ENCODE measurements at regions not wholly inside any gene's neighbourhood (a gene's known extent, or its start where the extent isn't known, plus 50 kb on each side); places are given as distances from the start of the nearest gene placed in this dataset.

GRCh38 chr5:125203912-125204311 is 457.5 kb upstream of the ZNF608 start:
- no peak for DNase-seq (ENCODE audit: low read depth)

GRCh38 chr5:125205601-125206225 is 459.3 kb upstream of the ZNF608 start:
- no peak for DNase-seq (ENCODE audit: low read depth)

GRCh38 chr5:125207856-125208255 is 461.4 kb upstream of the ZNF608 start:
- no peak for DNase-seq (ENCODE audit: low read depth)

- no peak for DNase-seq (ENCODE audit: low read depth)
Observed at GRCh38 chr5:125209650-125210049, 463.2 kb upstream of the ZNF608 start.

GRCh38 chr5:125210242-125210947 is 464.0 kb upstream of the ZNF608 start:
- no peak for DNase-seq (ENCODE audit: low read depth)

GRCh38 chr5:125214080-125214479 is 467.6 kb upstream of the ZNF608 start:
- DNase-seq (ENCODE audit: low read depth) = no peak

- DNase-seq (ENCODE audit: low read depth) = no peak
Observed at GRCh38 chr5:125215593-125215992, 469.2 kb upstream of the ZNF608 start.

GRCh38 chr5:125219710-125220109 is 473.3 kb upstream of the ZNF608 start:
- DNase-seq (ENCODE audit: low read depth) = no peak

GRCh38 chr5:125220284-125220683 is 473.8 kb upstream of the ZNF608 start:
- no peak for DNase-seq (ENCODE audit: low read depth)

GRCh38 chr5:125222597-125223240 is 476.3 kb upstream of the ZNF608 start:
- no peak for DNase-seq (ENCODE audit: low read depth)

GRCh38 chr5:125225424-125225823 is 479.0 kb upstream of the ZNF608 start:
- no peak for DNase-seq (ENCODE audit: low read depth)

GRCh38 chr5:125226825-125227224 is 480.4 kb upstream of the ZNF608 start:
- no peak for DNase-seq (ENCODE audit: low read depth)

GRCh38 chr5:125227333-125228095 is 481.1 kb upstream of the ZNF608 start:
- no peak for DNase-seq (ENCODE audit: low read depth)

- DNase-seq (ENCODE audit: low read depth) = no peak
Observed at GRCh38 chr5:125228363-125229070, 482.1 kb upstream of the ZNF608 start.

- DNase-seq (ENCODE audit: low read depth) = no peak
Observed at GRCh38 chr5:125229556-125229955, 483.1 kb upstream of the ZNF608 start.

GRCh38 chr5:125232779-125233230 is 486.4 kb upstream of the ZNF608 start:
- DNase-seq (ENCODE audit: low read depth) = no peak

- DNase-seq (ENCODE audit: low read depth) = no peak
Observed at GRCh38 chr5:125233944-125234343, 487.5 kb upstream of the ZNF608 start.

GRCh38 chr5:125236007-125236406 is 489.6 kb upstream of the ZNF608 start:
- no peak for DNase-seq (ENCODE audit: low read depth)

GRCh38 chr5:125236981-125237380 is 490.5 kb upstream of the ZNF608 start:
- DNase-seq (ENCODE audit: low read depth) = no peak

GRCh38 chr5:125244531-125244930 is 498.1 kb upstream of the ZNF608 start:
- DNase-seq (ENCODE audit: low read depth) = no peak

GRCh38 chr5:125245216-125245615 is 498.8 kb upstream of the ZNF608 start:
- no peak for DNase-seq (ENCODE audit: low read depth)

- no peak for DNase-seq (ENCODE audit: low read depth)
Observed at GRCh38 chr5:125249400-125249799, 503.0 kb upstream of the ZNF608 start.

Data from activated T-helper 9 cell treated with anti-CD3 and anti-CD28 coated beads, Interleukin-2, amount 50 U/mL, for 16 hours (primary cell).